HuH-7 (cell line): ENCODE measurements at regions not wholly inside any gene's neighbourhood (a gene's known extent, or its start where the extent isn't known, plus 50 kb on each side); places are given as distances from the start of the nearest gene placed in this dataset.
"Not testable (repeated sequence)": the region's sequence is repeated elsewhere in the genome, so short reads cannot be mapped to it uniquely, and the experiment has no call there.

ENCODE experiments used
- DNase-seq: peaks from one replicate; pipeline ENCODE4 v3.0.0; 2011; ENCODE audit warnings: low spot score

GRCh38 chr1:14137411-14138134, 437.6 kb downstream of the PRDM2 start:
- DNase-seq, result no peak

DNA sequence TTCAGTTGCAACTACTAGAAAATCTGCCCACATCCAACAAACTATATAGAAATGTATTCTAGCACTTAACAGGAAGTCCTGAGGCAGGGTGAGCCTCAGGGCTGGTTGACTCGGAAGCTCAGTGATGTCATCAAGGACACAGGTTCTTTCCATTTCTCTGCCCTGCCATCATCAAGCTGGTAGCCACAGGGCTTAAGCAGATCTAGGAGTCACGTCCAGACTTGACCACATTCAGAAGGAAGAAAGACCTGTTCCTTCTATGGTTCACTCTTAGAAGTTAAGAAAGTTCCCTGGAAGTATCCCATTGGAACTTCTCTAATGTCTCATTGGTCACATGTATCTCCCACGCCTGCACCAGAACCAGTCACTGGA, 438.1 kb downstream of the PRDM2 start:
- no peak for DNase-seq

- no peak for DNase-seq
These were observed 438.7 kb downstream of the PRDM2 start for GRCh38 chr1:14138687-14139086.

DNA sequence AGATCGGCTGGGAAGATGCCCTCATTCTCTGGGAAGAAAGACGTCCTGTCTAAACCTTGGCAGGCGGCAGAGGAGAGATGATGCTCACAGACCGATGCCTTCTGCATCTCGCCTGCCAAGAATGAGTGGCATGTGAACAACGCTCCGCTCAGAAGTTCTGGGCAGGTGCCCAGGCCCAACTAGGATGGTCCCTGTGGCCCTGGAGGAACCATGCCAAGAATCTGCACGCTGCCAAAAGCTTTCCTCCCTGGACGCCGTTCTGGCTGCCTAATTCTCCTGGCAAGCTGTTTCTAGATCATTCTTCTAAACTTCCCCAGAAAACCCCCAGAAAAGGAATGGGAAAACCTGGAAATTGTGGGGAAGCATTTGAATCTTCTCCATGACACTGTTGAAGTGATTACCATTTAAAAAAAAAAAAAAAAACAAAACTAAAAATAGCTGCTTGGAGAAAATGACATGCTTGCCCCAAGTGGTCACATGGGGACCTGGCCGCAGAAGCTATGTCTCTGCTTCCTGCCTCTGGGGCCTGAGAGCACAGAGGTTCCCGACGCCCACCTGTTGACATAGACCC, 440.9 kb downstream of the PRDM2 start:
- no peak for DNase-seq

GRCh38 chr1:14141656-14142055, 441.7 kb downstream of the PRDM2 start:
- DNase-seq, result no peak

DNA sequence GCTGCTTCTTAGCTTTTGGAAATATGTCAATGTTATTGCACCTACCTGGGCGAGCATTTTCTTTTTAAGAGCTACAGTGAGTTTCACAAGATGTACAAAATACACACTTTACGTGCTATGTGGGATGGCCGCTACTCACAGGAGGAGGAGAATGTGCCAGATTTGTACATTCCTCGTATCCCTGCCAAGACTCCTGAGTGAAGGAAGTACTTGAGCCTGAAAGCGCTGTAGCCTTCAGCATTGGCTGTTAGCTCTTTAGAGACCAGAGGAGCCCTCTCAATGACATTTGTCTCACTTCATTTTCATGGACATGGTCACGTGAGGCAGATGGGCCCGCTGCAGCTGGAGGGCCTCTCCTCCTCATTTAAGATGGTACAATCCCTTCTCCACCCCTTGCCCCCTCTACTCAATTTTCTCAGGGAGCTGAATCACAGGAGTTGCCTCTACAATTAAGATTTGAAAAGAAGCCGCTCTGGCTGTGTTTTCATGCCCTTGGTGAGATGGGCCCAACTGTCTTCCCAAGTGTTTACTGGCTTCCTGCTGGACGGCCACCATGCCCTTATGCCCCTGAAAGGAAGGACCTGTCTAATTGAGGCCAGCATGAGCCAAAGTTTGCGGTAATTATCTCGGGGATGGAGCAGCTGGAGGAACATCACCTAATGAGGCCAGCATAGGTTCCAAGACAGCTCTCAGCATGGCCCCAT, 442.6 kb downstream of the PRDM2 start:
- DNase-seq, result no peak

DNA sequence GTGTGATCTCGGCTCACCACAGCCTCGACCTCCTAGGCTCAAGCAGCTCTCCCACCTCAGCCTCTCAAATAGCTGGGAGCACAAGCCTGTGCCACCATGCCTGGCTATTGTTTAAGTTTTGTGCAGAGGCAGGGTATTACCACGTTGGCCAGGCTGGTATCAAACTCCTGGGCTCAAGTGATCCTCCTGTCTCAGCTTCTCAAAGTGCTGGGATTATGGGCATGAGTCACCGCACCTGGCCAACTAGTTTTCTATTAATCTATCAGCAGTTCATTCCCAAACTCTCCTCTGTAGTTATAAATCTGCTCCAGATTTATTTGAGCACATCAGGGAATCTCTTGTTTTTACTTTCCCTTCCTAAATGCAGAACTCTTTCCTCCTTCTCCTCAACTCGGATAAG, 443.8 kb downstream of the PRDM2 start:
- no peak for DNase-seq

DNA sequence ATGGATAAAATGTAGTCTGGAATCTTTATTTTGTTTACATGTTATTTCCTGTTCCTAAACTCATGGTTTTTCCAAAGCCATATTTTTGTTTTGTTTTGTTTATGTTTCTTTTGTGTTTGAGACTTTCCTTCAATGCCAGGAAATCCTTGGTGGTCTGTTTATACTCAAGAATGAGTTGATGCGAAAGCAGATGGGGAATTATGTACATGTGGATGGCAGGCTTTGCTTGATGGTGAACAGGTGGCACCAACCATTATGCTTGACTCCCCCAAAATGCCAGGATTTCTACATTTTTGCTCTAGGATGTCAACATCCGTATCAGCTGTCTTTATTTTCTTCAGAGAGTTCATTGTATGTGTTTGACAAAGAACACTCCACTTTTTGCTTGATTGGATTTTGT, 448.5 kb downstream of the PRDM2 start:
- no peak for DNase-seq

DNA sequence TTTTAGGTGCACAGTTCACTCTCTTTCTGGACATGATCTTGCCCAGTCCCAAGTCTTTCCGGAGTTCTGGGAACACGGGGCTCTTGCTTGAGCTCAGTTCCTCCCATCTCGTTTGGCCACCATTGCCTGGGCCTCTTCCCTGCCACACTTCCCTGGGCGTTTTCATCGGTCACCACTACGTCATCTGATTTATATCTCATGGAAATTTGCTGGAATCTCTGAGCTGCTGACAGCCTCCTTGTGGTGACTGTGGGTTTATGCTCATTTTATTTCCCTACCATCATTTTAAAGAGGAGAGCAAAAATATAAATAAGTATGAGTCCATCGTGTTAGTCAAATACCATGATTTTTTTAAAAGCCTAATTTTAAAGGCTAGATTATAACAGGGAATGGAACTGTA, 449.1 kb upstream of the KAZN start:
- no peak for DNase-seq

GRCh38 chr1:14156543-14156942, 441.9 kb upstream of the KAZN start:
- no peak for DNase-seq

- no peak for DNase-seq
These were observed 437.7 kb upstream of the KAZN start for GRCh38 chr1:14160781-14161180.

DNA sequence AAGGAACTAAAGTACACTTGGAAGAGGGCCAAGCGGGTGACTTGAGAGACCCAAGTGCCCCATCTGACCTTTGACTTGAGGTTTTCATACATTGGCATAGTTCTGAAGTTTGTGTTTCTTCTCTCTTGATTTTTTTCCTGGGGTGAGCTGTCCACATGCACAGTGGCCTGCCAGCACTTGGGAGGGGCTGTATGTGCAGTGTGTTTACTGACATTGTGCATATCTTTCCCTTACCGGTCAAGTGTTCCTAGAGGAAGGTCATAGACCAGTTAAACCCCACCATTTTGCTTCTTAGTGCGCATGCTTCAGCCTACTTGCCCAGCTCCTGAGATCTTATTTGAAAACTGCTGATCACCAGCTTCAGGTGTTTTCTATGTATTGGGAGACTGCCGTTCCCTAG, 435.2 kb upstream of the KAZN start:
- DNase-seq, result no peak

DNA sequence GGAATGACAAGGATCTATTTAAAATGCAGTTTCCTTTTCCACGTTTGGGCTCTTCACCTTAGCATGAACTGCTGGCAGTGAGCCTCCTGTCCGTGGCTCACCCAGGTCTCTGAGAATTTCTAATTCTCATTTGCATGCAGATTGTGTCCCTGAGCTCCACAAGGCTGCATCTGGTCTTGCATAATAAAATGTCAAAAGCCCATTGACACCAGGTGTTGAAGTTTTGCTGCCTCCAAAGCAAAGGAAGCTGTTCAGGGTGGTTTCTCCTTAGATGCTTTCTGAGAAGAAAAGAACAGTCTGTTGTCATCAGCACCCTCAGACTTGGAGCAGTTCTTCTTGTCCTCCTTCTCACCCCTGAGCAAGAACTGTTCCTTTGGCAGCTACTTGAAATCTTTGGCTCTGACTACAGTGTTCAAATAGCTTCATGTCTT, 433.1 kb upstream of the KAZN start:
- DNase-seq, result no peak

- no peak for DNase-seq
These were observed 430.6 kb upstream of the KAZN start for GRCh38 chr1:14167884-14168283.

DNA sequence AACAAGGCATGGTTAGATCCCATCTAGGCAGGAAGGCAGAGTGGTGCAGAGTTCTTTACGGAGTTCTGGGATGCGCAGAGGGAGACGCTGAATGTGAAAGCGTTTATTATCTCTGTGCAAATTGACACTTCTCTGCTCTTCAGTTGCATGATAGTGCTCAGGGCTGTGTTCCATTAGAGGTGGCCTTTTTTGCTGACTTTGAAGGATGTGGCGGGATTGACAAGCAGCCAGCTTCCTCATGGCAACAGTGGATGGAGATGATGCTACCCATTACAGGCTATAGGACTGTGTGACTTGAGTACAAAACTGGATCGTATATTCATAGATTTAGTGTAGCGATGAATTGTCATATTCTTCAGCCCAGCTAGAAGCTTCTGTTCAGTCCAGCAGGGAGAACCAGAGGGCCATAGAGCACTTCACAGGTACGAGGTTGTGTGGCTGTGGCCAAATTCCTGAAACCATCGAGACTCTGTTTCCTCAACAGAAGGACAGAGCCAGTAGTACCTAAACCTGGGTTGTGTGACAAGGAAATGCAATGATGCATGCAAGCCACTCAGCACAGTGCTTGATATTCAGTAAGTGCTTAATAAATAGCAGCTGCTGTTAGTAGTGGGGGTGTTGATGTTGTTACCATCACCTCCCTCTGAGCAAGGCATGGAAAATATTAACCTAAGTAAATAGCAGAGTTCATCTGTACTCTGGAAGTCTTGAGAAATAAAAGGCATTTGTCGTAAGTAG, 430.0 kb upstream of the KAZN start:
- DNase-seq, result no peak

DNA sequence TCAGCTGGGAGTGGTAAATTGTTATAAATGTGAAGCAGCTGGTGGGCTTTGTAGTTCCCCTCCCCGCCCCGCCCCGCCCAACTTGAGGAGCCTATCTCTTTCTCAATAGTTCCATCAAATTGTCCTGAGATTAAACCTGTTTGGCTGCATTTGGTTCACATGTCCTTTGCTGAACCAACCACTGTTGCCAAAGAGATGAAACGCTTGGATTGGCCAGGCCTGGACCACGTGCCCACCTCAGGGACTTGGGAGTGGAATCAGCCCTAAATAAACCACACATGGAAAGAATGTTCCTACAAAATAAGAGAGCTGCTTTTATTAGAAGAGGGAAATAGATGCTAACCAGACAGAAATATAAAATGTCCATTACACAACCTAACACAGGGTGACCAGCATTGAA, 424.9 kb upstream of the KAZN start:
- no peak for DNase-seq

DNA sequence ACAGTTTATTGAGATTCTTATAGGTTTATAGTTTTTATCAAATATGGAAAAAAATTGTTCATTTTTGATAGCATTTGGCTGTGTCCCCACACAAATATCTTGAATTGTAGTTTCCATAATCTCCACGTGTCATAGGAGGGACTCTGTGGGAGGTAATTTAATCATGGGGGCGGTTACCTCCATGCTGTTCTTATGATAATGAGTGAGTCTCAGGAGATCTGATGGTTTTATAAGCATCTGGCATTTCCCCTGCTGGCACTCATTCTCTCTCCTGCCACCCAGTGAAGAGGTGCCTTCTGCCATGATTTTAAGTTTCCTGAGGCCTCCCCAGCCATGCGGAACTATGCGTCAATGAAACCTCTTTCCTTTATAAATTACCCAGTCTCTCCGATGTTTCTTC, 420.6 kb upstream of the KAZN start:
- DNase-seq, result not testable (repeated sequence)

DNA sequence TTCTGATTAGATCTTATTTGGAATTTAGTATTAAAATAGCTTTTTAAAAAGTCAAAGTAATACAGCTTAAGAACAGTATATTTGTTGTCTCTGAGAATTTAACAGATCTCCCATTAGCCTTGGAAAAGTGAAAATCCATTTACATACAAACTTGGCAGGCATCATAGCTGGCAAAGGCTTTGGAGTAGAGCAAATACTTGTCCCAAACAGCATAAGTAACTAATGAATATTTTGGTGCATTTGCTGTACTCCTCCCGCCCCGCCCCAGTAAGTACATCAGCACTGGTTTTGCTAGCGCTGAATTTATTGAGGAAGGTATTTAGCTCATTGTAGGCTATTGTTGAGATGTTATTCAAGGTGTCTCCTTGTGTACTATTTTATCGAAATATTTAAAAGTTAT, 417.7 kb upstream of the KAZN start:
- no peak for DNase-seq

DNA sequence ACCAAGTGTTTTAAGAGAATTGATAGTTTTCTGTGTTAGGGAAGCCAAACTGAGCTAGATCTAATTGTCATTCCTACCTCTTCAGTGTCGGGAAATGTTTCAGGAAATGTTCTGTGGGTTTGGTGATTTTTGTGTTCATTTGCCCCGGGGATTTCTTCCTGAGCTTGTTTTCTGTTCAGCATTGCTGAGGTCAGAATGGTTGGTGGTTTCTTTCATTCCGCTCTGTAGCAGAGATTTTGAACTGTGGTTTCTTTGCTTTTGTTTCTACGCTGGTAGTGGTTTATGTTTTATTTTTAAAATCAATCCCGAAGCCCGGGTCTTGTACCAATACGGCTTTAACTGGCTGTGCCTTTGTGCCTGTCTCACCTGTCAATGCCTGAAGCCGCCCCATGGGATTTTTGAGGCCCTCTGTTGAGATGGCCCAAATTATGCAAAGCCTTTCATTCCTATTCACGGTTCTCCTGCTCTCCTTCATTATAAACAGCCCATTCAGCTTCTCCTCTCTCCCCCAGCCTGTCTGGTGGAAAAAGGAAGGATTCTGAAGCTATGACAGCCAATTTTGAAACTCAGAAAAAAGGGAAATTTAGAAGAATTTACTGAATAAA, 417.2 kb upstream of the KAZN start:
- DNase-seq, result no peak

DNA sequence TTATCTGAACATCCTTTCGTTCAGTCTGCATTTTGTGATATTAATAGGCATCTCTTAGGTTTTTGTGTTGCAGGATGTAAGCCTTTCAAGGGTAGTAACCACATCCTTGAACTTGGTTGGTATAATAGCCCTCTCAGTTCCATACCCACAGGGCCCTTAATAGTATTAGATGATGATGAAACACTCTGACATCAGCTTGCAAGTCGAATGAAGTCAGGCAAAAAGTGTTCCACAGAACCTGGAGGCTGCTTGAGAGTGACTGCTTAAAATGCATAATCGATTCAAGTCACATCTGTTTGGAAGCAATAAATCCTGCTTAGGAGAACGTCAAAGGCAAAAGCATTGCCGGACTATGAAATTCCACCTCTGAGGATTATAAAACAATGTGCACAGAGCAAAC, 415.6 kb upstream of the KAZN start:
- DNase-seq, result no peak

DNA sequence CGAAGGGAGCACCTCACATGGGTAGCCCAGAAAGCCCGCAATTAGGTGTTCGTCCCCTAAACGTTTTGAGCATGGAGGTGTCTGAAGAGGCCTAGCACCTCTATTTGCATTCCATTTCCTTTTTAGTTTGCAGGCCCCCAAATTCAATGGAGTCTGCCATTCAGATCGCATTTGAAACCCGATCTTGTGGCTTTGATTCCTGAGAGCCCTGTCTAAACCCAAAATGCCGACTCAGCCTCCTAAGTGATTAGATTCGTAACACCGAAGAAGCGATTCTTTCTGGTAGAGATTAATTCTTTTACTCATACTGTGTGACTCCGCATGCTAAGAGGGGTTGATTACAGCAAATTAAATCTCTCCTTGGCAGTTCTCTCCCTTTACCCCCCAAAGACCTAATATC, 415.2 kb upstream of the KAZN start:
- DNase-seq, result no peak

DNA sequence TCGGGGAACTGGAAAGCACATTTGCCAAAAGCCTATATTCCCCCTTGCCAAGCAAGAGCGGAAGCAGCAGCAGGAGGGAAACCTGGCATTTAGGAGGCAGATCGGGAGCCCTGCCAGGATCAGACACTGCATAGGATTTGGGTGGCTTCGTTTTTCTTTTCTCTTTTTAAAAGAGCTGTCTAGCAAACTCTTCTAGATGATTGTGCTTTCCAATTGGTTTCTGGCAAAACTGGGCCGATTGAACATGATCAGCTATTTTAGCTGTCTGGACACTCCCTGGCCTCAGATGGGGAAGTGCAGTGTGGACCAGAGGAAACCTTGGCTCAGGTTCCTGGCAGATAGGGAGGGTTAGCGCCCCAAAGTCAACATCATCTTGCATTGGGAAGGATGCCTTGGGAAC, 414.0 kb upstream of the KAZN start:
- DNase-seq, result no peak

GRCh38 chr1:14189381-14189780, 409.1 kb upstream of the KAZN start:
- DNase-seq, result no peak
